GM04503 (cell line): ENCODE measurements at regions not wholly inside any gene's neighbourhood (a gene's known extent, or its start where the extent isn't known, plus 50 kb on each side); places are given as distances from the start of the nearest gene placed in this dataset.
A peak's percentile ranks its signal among the peaks of the same experiment; 100 is the strongest.

Experiments
- DNase-seq: peaks from one replicate; pipeline ENCODE4 v3.0.0-alpha.2; 2012; ENCODE audit warnings: low read depth

DNA sequence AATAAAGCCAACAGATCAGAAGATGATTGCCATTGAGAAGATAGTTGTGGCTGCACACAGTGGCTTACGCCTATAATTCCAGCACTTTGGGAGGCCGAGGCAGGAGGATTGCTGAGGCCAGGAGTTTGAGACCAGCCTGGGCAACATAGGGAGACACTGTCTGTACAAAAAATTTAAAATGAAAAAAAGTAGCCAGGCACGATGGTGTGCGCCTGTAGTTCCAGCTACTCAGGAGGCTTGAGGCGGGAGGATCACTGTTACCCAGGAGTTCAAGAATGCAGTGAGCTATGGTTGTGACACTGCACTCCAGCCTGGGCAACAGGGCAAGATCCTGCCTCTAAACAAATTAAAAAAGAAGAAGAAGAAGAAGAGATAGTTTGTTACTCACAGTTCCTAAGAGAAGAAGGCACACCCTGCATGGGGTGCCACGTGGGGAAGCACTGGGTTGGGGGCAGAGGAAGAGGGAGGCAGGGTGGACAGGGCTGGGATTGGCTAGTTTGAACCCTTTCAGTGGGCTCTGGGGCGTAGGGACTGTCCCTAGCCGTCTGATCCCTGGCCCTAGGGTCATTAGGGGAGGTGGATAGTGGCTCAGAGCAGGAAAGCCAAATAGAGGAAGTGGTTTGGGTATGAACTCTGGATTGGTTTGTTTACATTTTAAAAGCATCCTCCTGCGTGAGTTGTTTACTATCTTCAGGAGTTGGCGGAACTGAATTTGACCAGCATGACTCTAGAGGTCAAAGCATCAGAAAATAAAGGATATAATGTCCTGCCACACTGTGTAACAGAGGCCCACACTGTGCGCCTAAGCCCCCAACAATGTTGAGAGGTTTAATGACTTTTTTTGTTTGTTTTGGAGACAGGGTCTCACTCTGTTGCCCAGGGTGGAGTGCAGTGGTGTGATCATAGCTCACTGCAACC lies 60.5 kb upstream of the MEDAG start:
- no peak for DNase-seq

DNA sequence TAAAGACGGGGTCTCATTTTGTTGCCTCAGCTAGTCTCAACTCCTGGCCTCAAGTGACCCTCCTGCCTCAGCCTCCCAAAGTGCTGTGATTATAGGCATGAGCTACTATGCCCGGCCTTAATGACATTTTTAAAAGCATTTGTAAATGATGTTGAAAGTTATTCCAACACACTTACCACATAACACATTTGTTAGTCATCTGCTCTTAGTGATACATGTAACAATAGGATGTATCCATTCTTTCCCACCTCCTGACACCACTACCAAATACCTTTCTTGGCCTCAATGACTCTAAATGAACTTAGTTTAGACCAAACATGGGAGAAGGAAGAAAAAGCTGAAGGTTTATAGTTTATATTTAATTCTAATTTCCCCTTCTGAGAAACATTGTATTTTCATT lies 59.8 kb upstream of the MEDAG start:
- DNase-seq, result peak; percentile 56

DNA sequence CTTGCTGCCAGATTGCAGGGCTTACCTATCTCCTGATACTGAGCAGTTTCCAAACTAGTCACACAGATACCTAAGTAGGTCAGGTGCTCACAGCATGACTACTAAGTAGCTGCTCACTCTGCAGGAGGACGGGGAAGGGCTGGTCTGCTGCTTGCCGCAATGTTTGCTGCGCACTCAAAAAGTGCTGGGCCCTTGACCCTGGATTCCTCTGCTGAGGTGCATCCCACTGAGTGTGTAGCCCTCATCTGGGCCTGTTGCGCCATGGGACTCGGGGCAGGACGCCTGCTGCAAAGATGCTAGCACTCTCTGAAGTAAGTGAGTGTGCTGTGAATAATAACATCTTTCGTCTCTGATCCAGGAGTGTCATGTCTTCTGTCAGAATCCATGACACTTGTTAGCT lies 59.2 kb upstream of the MEDAG start:
- no peak for DNase-seq

DNA sequence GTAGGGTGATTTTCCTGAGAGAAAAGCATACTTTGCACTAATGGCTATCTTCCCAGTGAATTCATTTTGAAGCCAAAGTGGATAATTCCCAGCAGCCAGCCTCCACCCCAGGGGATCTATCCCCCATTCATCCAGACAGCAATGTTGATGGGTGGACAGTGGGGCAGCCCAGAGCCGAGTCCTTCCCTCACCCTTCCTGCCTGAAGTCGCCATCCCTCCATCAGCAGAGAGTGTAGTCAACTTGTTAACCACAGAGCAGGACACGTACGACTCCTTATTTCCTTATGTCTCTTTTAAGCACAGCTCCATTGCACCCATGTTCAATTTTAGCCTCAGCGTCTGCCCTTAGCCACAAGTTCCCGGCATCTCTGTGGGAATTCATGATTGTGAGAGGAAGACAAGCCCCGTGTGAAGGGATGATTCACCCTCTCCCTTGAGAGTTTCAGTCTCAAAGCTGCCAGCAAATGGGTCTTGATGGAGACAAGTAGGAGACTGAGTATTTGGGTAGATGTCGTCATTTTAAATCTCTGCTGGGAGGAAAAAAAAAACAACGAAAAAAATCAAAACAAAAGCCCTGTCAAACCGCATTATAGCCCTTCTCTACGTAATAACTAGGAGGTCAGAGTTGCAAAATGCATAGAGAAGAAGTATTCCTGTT lies 58.3 kb upstream of the MEDAG start:
- DNase-seq, result peak; percentile 99

DNA sequence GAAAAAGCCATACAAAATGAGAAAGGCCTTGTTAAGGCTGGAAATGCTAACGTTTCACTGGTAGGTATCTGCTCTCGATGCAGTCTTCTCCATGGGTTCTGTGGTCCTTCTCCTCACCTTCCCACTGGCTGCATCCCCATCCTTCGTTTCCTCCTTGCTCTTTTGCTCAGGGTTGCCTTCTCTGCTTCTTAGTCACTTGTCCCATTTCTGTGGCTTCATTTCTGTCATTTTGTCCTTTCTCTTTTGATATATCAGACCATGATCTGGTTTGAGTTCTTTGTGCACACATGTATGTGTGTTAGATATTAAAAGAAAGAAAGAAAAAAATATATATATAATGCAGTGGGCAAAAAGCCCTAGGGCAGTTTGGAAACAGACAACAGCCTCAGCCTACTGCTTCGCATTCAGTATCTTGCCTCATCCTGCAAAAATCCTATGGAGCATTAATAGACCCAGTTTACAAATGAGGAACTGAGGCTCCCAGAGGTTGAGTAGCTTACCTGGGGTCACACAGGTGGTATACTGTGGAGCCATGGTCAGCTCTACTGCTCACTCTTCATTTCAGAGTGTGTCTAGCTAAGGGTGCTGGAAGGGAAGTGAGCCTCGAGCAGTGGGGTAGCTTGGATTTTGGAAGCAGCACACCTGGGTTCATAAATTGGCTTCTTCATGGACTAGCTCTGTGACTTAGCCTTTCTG lies 57.6 kb upstream of the MEDAG start:
- DNase-seq, result no peak

DNA sequence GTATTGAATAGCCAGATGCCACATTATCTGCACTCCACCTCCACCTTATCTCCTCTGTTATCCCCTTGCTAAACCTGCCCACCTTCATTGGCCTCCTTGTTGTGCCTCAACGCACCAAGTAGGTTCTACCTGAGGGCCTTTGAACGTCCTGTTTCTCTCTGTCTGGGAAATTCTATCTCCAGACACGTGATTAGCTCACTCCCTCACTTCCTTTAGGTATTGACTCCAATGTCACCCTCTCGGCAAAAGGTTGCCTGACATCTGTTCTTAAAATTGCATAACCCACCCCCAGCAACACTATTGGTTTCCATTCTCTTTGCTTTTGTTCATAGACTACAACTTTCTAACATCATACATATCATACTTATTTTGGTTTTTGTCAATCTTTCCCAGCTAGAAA lies 56.5 kb upstream of the MEDAG start:
- no peak for DNase-seq

DNA sequence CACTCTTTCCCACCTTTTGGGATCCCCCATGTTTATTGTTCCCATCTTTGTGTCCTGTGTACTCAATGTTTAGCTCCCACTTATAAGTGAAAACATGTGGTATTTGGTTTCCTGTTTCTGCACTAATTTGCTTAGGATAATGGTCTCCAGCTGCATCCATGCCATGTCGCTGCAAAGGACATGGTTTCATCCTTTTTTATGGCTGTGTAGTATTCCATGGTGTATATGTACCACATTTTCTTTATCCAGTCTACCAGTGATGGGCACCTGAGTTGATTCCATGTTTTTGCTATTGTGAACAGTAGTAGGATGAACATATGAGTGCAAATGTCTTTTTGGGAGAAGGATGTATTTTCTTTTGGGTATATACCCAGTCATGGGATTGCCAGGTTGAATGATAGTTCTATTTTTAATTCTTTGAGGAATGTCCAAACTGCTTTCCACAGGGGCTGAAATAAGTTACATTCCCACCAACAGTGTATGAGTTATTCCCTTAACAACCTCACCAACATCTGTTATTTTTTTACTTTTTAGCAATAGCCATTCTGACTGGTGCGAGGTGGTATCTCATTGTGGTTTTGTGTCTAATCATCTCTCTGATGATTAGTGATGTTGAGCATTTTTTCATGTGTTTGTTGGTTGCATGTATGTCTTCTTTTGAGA lies 55.7 kb upstream of the MEDAG start:
- no peak for DNase-seq

DNA sequence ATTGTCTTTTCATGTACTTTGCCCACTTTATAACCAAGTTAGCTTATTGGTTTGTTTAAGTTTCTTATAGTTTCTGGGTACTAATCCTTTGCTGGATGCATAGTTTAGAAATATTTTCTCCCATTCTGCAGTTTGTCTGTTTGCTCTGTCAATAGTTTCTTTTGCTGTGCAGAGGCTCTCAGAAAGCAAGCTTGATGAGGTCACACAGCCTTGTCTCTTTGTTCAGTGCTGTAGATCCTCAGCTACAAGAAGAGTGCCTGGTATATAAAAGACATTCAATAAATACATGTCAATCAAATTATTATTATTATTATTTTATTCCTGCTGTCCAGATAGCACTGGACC lies 55.2 kb upstream of the MEDAG start:
- DNase-seq, result no peak

DNA sequence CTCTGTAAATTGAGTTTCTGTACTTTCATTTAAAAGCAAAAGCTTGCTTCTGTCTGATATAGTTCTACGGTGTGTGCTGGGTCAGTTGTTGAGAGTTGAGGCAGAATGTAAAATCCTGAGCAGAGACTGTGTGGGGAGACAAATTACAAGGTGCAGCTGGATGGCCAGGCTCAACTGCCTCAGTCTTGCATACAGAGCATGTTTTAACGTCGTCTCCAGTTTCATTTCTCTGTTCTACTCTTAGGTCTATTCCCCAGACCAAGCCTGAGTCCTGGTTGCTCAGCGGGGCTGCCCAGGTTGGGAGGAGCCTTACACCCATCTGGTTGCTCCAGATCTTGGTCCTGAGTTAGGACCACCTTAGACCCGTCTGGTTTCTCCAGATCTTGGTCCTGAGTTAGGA lies 54.4 kb upstream of the MEDAG start:
- no peak for DNase-seq

DNA sequence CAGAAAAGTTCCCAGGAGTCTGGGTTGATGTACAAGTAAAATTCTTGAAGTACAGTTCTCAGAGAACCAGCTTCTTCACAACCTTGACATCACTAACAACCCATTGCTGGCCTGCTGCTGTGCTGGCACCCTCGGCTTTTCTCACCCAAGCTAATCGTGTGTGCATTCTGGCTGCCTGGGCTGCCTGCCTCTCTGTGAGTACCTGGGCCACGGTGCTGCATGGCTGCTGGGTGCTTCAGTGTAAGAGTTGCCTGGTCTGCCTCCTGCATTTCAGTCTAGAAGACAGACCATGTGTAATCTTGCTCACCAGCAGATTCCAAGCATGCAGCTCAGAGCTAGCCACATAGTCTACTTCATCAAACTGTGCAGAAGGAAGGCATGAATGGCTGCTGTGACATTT lies 50.5 kb upstream of the MEDAG start:
- DNase-seq, result no peak

DNA sequence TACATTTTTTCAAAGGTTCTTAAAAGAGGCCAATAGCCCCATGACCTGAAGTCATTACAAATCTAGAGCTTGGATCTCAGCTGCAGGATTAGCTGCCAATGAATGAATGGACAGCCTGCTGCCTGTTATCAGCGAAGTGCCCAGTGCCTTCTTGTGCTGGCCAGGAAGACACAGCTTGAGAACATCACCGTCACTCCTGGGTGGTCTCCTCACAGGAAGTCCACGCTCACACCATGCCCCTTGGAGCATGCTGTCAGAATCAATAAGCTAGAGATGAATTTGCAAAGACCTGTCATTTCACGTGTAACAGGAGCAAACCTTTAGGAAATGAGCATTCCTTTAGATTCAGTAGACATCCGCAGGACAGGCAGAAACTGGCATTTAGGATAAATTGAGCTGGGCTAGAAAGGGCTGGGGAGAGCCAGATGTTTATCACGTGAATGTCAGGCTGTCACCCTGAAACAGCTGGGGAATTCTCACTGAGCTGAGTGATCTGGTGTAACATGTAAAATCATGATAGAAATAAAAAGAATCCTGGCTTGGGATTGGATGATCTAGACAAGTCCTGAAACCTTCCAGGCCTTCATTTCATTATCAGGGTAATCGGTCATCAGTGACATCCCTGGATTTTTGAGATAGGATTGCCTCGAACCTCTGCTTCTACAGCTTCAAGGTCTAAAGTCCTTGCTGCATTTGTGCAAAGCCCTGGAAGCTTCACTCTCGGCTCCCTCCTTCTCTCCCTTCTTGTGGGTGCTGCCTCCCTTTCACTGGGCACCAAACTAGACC lies 49.9 kb upstream of the MEDAG start:
- no peak for DNase-seq
